ENCODE measurements at regions not wholly inside any gene's neighbourhood (a gene's known extent, or its start where the extent isn't known, plus 50 kb on each side); places are given as distances from the start of the nearest gene placed in this dataset.

DNA sequence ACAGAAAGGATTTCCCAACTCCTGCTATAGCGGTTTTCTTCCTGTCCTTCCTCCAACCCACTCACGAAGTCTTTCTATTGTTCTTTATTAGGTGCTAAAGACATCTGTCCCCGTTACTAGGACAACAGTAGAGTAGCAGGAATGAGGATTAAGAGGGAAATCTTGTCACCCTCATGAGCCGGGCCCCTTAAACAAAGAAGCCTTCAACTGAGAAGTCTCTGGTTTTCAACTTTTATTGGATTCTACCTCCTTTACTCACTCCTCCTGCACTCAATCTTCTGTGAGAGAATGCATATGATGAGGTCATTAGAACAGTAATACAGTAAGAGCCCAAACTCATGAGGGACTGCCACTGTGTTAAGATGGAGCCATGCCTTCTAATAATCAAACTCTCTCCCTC lies 206.3 kb downstream of the OMA1 start:
- Histone ChIP-seq H3K36me3 (replicated peaks in 1 of 2; ENCODE audit: control extremely low read depth in 1 of 2, control insufficient read depth in 1 of 2, extremely low read depth in 1 of 2, insufficient read depth in 2 of 2, low read length in 1 of 2) (no peaks in the 10 kb centered on the region), H3K27ac (ENCODE audit: low read length in 2 of 2) (no peak overlapping the region), H3K79me2 (ENCODE audit: control insufficient read depth, insufficient read depth, low read length) (no peaks in the 10 kb centered on the region), H3K9ac (ENCODE audit: low read length) (no peak overlapping the region), H3K4me1 (ENCODE audit: control insufficient read depth in 2 of 2, insufficient read depth in 2 of 2, low read length in 2 of 2) (no peaks in the 10 kb centered on the region), H4K20me1 (ENCODE audit: control insufficient read depth, insufficient read depth, low read length, poor library complexity, severe bottlenecking) (no peaks in the 10 kb centered on the region), H3K9me3 (ENCODE audit: control extremely low read depth in 1 of 3, control insufficient read depth in 2 of 3, insufficient read depth in 1 of 3, low read length in 2 of 3) (no peaks in the 10 kb centered on the region), H3K27me3 (replicated peaks in 1 of 4; ENCODE audit: control extremely low read depth in 1 of 4, control insufficient read depth in 3 of 4, insufficient read depth in 4 of 4, low read length in 3 of 4) (no peaks in the 10 kb centered on the region), H2AFZ (ENCODE audit: insufficient read depth, low read depth, low read length, poor library complexity, severe bottlenecking) (no peak overlapping the region), H3K4me2 (replicated peaks; ENCODE audit: low read depth, low read length, poor library complexity, severe bottlenecking) (no peak overlapping the region), H3K4me3 (ENCODE audit: control extremely low read depth in 1 of 5, extremely low read depth in 1 of 5, insufficient read depth in 1 of 5, low read depth in 2 of 5, low read length in 4 of 5) (no peak overlapping the region)
- no peak overlapping the region for H3K27ac Mint-ChIP-seq
- ATAC-seq (ENCODE audit: low read depth) = no peak
- ChIA-PET POLR2A (no interaction called here), CTCF (no interaction called here)
- H3K27me3 Mint-ChIP-seq = no peaks in the 10 kb centered on the region
- H3K4me1 Mint-ChIP-seq = no peaks in the 10 kb centered on the region
- no peak overlapping the region for H3K4me3 Mint-ChIP-seq
- intact Hi-C loops (cut with micrococcal nuclease) = no loop called here
- DNase-seq = no peak
- no CpG with 5 or more reads among the region's 4 CpGs for WGBS (ENCODE audit: insufficient coverage)
- TF ChIP-seq, protein P1, sequence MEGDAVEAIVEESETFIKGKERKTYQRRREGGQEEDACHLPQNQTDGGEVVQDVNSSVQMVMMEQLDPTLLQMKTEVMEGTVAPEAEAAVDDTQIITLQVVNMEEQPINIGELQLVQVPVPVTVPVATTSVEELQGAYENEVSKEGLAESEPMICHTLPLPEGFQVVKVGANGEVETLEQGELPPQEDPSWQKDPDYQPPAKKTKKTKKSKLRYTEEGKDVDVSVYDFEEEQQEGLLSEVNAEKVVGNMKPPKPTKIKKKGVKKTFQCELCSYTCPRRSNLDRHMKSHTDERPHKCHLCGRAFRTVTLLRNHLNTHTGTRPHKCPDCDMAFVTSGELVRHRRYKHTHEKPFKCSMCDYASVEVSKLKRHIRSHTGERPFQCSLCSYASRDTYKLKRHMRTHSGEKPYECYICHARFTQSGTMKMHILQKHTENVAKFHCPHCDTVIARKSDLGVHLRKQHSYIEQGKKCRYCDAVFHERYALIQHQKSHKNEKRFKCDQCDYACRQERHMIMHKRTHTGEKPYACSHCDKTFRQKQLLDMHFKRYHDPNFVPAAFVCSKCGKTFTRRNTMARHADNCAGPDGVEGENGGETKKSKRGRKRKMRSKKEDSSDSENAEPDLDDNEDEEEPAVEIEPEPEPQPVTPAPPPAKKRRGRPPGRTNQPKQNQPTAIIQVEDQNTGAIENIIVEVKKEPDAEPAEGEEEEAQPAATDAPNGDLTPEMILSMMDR (IDR thresholded peaks at IDR 0.05) = no peak
- TF ChIP-seq EZH2 (IDR thresholded peaks at IDR 0.05; ENCODE audit: borderline replicate concordance, insufficient read depth, low read depth, low read length, poor library complexity, severe bottlenecking) = no peak
- no peaks in the 10 kb centered on the region for H3K9me3 Mint-ChIP-seq (ENCODE audit: insufficient read depth)

DNA sequence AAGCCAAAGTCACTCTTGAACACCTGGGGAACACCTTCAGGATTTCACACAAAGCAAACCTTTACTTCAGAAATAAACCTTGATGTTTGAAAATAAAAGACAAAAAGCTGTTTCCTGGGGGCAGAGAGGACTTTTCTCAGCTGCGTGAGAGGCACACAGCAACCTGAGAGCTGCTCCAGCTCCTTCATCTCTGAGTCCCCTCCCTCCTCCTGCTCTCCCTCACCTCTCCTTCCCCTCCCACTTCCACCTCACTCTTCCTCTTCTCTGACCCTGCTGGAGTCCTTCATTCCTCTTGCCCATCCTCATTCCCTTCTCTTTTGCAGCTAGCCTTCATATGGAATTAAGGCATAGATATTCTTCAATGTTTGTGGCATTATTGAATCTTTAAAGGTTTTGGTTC lies 208.4 kb downstream of the OMA1 start:
- CTCF ChIA-PET = no interaction called here
- no peaks in the 10 kb centered on the region for H3K79me2 ChIP-seq (ENCODE audit: control insufficient read depth, insufficient read depth, low read length)
- no peaks in the 10 kb centered on the region for H3K36me3 ChIP-seq (replicated peaks in 1 of 2; ENCODE audit: control extremely low read depth in 1 of 2, control insufficient read depth in 1 of 2, extremely low read depth in 1 of 2, insufficient read depth in 2 of 2, low read length in 1 of 2)
- ATAC-seq (ENCODE audit: low read depth) (no peak), DNase-seq (no peak)
- POLR2A ChIA-PET = no interaction called here
- 100% methylated on average over 1 of the region's 1 CpG for WGBS (ENCODE audit: insufficient coverage)
- H3K4me3 ChIP-seq (ENCODE audit: control extremely low read depth in 1 of 5, extremely low read depth in 1 of 5, insufficient read depth in 1 of 5, low read depth in 2 of 5, low read length in 4 of 5) = no peak overlapping the region
- H4K20me1 ChIP-seq (ENCODE audit: control insufficient read depth, insufficient read depth, low read length, poor library complexity, severe bottlenecking) = no peaks in the 10 kb centered on the region
- H3K27me3 ChIP-seq (replicated peaks in 1 of 4; ENCODE audit: control extremely low read depth in 1 of 4, control insufficient read depth in 3 of 4, insufficient read depth in 4 of 4, low read length in 3 of 4) = no peaks in the 10 kb centered on the region
- no peaks in the 10 kb centered on the region for H3K9me3 ChIP-seq (ENCODE audit: control extremely low read depth in 1 of 3, control insufficient read depth in 2 of 3, insufficient read depth in 1 of 3, low read length in 2 of 3)
- Mint-ChIP-seq H3K9me3 (ENCODE audit: insufficient read depth) (no peaks in the 10 kb centered on the region), H3K4me1 (no peaks in the 10 kb centered on the region), H3K27ac (no peak overlapping the region), H3K27me3 (no peaks in the 10 kb centered on the region), H3K4me3 (no peak overlapping the region)
- TF ChIP-seq, protein P1 (IDR thresholded peaks at IDR 0.05) = no peak
- TF ChIP-seq EZH2 (IDR thresholded peaks at IDR 0.05; ENCODE audit: borderline replicate concordance, insufficient read depth, low read depth, low read length, poor library complexity, severe bottlenecking) = no peak
- H2AFZ ChIP-seq (ENCODE audit: insufficient read depth, low read depth, low read length, poor library complexity, severe bottlenecking) = no peak overlapping the region
- intact Hi-C loops (cut with micrococcal nuclease) = no loop called here
- H3K27ac ChIP-seq (ENCODE audit: low read length in 2 of 2) = no peak overlapping the region
- H3K9ac ChIP-seq (ENCODE audit: low read length) = no peak overlapping the region
- H3K4me1 ChIP-seq (ENCODE audit: control insufficient read depth in 2 of 2, insufficient read depth in 2 of 2, low read length in 2 of 2) = no peaks in the 10 kb centered on the region
- H3K4me2 ChIP-seq (replicated peaks; ENCODE audit: low read depth, low read length, poor library complexity, severe bottlenecking) = no peak overlapping the region
